ENCODE measurements at regions not wholly inside any gene's neighbourhood (a gene's known extent, or its start where the extent isn't known, plus 50 kb on each side); places are given as distances from the start of the nearest gene placed in this dataset.
"Not testable (repeated sequence)": the region's sequence is repeated elsewhere in the genome, so short reads cannot be mapped to it uniquely, and the experiment has no call there.

- no peak for DNase-seq
Measured at GRCh38 chr2:43146083-43146482, 80.3 kb downstream of the ZFP36L2 start.

DNA sequence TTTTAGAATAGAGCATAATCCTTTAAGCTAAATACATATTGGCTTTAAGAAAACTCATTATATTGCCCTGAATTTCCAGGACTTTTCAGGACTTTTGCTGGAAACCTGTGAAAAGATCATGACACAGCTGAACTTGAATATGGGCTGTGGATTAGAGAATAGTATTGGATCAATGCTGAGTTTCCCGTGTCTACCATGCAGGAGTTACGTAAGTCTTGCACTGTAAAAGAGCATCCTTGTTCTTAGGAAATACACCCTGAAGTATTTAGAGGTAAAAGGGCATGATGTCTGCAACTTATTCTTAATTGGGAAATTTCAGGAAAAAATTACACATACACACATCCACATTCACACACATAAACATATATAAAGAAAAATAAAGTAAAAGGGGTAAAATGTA, 82.1 kb downstream of the ZFP36L2 start:
- DNase-seq, result no peak

DNA sequence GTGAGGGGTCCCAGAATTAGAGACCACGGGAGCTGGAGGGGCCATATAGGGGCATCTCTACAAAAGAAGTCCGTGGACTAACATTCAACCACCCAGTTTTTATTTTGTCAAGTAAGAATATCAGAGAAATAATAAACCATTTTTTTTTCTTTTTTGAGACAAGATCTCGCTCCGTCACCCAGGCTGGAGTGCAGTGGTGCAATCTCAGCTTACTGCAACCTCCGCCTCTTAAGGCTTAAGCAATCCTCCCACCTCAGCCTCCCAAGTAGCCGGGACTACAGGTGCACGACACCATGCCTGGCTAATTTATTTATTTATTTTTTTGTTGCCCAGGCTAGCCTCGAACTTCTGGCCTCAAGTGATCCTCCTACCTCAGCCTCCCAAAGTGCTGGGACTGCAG, 82.7 kb downstream of the ZFP36L2 start:
- no peak for DNase-seq

DNA sequence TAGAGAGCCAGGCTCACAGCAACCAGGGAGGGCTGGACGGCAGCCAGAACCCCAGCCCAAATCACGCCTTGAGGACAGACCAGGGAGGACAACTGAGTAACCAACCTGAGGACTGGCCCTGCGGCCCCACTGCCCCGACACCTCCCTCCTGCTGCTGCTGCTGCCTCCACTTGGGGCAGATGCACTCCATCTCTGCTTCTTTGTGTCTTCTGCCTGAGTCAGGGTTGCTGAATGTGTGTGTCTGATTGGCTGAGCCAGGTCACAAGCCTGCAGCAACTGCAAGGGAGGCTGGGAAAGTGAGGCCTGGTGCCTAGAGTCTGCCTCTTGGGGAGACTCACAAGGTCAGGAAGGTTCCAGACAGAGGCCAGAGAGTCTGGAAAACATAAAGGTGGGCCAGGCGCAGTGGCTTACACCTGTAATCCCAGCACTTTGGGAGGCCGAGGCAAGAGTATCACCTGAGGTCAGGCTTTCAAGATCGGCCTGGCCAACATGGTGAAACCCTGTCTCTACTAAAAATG, 83.4 kb downstream of the ZFP36L2 start:
- no peak for DNase-seq

DNA sequence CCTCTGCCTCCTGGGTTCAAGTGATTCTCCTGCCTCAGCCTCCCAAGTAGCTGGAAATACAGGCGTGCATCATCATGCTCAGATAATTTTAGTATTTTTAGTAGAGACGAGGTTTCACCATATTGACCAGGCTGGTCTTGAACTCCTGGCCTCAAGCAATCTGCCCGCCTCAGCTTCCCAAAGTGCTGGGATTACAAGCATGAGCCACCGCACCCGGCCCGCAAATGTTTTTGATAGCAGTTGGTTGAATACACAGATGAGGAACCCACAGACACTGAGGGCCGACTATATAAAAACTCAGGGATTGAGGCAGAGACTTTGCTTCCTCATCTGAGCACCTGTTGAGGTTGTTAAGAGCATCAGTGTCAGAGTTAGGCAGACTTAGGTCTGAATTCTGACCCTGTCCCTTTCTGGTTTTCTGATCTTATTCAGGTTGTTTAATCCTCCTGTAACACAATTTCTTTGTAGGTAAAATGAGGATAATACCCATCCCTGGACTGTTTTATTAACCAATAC, 84.7 kb downstream of the ZFP36L2 start:
- DNase-seq, result not testable (repeated sequence)

- no peak for DNase-seq
Measured at GRCh38 chr2:43139996-43140621, 86.3 kb downstream of the ZFP36L2 start.

- no peak for DNase-seq
Measured at GRCh38 chr2:43139501-43139900, 86.9 kb downstream of the ZFP36L2 start.

DNA sequence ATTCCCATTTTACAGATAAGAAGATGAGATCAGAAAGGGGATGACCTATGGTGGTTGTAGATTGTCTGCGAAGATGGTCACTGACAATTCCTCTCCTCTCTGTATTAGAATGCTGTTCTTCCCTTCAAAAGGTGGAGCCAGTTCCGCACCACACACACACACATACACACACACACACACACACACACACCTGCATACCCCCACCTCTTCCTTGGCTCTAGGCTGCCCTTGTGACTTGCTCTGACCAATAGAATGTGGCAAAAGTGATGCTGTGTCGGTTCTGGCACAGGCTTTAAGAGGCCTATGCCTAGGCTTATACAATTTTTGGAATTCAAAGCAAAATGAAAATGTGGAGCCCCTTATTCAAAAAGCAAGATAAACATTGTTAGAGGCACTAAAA, 88.0 kb downstream of the ZFP36L2 start:
- DNase-seq, result no peak

- no peak for DNase-seq
Measured at GRCh38 chr2:43136876-43137275, 89.5 kb downstream of the ZFP36L2 start.

DNA sequence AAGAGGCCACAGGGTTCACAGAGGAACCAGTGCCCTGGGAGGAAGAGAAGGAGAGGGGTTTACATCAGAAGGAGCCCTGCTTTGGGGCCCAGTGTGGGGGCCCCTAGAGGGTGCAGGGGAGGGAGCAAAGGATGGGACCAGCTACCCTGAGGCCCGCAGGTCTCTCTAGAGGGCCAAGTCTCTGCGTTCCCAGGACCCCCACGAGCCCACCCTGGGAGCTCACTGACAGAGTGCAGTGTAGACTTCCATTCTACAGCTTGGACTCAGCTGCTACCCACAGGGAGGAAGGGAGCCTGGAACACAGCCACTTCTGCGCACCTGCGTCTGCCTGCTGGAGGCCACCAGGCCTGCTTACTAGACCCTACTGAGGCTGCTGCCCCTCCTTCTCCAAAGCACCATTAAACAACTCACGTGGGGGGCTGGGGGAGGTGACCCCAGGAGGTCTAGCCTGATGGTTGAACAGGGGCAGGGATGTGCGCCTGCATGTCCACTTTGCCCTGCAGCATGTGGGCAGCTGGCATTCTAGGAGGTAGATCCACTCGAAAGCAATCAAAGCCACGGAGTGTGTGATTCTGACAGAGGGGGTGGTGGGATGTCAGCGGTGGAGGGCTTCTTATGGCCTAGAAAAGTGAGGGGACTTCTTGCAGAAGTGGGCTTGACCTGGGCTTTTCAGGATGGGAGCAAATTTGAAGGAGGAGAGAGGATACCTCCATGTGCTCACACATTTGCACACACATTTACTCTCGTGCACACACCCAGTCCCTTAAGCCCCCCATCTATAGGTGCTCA, 90.2 kb downstream of the ZFP36L2 start:
- no peak for DNase-seq

GRCh38 chr2:43135583-43135982, 90.8 kb downstream of the ZFP36L2 start:
- no peak for DNase-seq

DNA sequence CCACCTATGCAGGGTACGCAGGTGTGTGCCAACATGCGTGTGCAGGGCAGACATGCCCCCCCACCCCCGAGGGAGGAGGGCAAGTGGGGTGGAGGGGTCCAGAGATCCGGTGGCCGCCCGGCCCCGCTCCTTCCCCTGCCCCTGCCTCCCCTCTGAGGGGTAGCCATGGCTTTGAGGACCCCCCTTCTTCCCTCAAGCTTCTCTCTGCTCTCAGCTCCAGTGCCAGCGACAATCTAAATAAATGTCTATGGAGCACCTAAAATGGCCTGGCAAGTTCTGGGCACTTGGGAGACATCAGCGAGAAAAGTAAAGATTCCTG, 91.9 kb downstream of the ZFP36L2 start:
- DNase-seq, result no peak

DNA sequence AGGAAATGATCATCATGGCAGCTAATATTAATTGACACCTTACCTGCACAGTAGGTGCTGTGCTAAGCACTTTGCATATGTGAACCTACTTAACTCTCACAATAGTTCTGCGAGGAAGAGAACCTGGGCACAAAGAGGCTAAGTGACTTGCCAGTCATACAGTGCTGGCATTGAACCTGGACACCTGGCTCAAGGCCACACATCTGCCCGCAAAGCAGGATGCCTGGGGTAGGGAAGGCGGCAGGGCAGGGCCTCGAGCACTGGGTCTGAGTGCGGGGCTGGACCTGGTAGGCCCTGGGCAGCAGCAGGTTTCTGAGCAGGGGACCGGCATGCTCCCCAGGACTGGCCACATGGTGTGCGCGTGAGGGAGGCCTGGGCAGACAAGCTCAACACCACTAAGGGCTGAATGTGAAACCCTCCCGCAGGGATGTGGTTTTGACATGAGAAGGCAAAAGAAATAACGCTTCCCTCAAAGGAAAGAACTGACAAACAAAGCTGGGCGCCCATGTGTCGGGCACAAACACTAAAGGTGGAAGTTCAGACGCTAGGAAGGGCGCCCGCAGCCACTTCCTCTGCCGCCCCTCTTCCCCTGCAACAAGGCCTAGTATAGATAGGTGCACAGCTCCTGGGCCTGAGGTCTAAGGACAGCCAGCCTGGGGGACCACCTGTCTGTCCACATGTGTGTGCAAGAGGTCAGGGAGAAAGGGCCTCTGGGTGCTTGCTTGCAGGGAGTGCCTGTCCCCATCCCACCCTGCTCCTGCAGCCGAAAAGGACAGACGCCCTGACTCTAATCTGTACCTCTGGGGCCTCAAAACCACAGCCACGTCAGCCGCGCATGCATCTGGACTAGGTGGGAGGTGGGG, 92.5 kb downstream of the ZFP36L2 start:
- DNase-seq, result no peak

DNA sequence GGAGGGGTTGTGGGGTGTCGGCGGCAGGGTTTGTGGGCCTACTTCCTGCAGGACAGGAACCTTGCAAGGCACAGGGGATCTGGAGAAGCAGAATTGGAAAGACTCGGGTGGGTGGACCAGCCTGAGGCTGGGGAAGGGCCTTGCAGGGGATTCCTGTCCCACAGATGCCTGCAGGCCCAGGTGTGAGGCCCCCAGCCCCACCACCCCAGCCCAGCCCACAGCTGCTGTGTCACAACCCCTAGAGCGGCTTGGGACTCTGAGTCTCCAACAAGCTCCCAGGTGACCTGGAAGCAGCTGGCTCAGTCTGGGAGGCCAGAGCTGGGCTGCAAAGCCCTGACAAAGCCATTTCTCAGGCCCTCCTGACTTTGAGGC, 93.1 kb downstream of the ZFP36L2 start:
- no peak for DNase-seq

- no peak for DNase-seq
Measured at GRCh38 chr2:43132683-43133301, 93.6 kb downstream of the ZFP36L2 start.

- no peak for DNase-seq
Measured at GRCh38 chr2:43131890-43132682, 94.3 kb downstream of the ZFP36L2 start.

DNA sequence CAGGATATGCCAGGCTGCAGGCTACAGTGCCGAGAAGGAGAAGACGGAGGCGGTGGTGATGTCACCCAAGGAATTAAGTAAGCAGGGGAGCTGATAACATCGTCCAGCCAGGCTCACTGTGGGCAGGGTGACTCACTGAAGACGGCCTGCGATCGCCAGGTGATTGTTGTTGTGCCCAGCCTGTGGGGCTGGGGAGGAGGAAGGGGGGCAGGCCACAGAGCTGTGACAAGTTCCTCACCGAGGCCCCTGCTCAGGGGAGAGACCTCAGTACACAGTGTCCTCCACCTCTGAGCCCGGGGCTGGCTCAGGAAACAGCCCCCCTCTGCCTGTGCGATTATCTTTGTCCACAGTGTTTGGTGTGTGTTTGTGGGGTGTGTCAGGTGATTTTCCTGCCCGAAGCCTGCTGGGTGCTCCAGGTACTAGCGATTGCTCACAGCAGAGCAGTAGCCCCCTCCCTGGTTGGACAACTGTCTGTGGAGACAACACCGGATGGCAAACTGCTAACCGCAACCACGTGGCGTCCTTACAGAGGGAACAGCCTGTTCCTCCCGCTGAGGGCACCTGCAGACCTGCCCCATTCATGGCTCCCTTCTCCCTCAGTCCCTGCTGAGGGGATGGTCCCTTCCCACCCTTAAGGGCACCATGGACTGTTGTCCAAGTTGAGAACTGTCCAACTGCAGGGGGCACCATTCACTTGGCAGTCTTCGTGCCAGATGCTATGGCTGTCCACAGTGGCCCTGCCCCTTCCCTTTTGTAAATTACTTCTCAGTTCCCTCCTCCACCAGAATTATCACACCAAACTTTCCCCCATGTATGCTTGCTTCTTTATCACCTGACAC, 95.1 kb downstream of the ZFP36L2 start:
- no peak for DNase-seq

DNA sequence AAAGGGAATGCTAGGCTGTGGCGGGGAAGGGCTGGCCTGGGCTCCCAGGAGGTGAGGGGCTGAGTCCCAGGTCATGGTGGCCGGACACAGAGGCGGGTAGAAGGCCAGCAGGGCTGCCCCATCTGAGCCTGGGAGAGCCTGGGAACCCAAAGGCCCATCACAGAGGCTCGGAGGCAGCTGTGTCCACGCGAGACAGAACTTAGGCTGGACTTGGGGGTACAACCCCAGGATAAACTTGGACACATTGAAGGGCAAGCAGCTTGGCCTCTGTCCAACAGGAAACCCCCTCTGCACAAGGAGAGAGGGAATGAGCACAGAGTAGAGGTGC, 95.9 kb downstream of the ZFP36L2 start:
- no peak for DNase-seq

- DNase-seq, result no peak
Measured at GRCh38 chr2:43129676-43130547, 96.5 kb downstream of the ZFP36L2 start.

DNA sequence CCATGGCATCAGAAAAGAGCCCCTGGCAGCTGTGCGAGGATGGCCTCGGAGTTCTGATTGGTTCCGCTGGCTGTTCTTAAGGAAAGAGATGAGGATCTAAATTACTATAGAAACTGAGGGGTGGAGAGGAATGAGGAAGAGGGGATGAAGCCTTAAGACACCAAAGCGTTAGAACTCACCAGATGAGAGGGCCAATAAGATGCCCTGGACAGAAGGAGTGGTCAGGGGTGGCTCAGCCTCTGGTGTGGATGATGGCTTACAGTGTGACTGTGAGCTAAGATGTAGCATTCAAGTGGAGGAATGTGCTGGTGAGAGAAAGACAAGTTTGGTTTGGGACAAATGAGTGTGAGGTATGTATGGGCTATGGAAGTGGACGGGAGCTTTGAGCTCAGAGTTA, 97.8 kb downstream of the ZFP36L2 start:
- DNase-seq, result no peak

Data from NCI-H446 treated with DMSO at 0.1 percent for 48 hours (cell line).